ENCODE measurements at regions not wholly inside any gene's neighbourhood (a gene's known extent, or its start where the extent isn't known, plus 50 kb on each side); places are given as distances from the start of the nearest gene placed in this dataset.

GRCh38 chr3:64460141-64460730 is 227.6 kb downstream of the ADAMTS9 start:
- Mint-ChIP-seq H3K36me3 (ENCODE audit: insufficient read depth, unreplicated experiment) (no peaks in the 10 kb centered on the region), H3K9me3 (ENCODE audit: unreplicated experiment) (no peaks in the 10 kb centered on the region), H3K4me1 (ENCODE audit: insufficient read depth, unreplicated experiment) (no peaks in the 10 kb centered on the region), H3K27me3 (ENCODE audit: insufficient read depth, unreplicated experiment) (peaks cover 2% of the 10 kb centered on the region), H3K27ac (ENCODE audit: low read depth, unreplicated experiment) (no peak overlapping the region), H3K4me3 (ENCODE audit: unreplicated experiment) (no peak overlapping the region)
- ChIA-PET CTCF (interaction anchor here (0.8 to 1.2 kb wide), 2 partner anchors 16 to 430 kb away, joined by 4 to 7 read pairs; no protein-coding TSS in a partner anchor), POLR2A (interaction anchor here (0.9 kb wide), 1 partner anchor 436 kb away, joined by 3 read pairs; no protein-coding TSS in a partner anchor)
- TF ChIP-seq CTCF (IDR thresholded peaks at IDR 0.05; ENCODE audit: unreplicated experiment), result no peak
- no peak for DNase-seq (ENCODE audit: unreplicated experiment)
- intact Hi-C loops (cut with micrococcal nuclease), result no loop called here
- BruUV-seq (replicated peaks), result no TSS peak

- Mint-ChIP-seq H3K36me3 (ENCODE audit: insufficient read depth, unreplicated experiment) (no peaks in the 10 kb centered on the region), H3K27ac (ENCODE audit: low read depth, unreplicated experiment) (no peak overlapping the region), H3K27me3 (ENCODE audit: insufficient read depth, unreplicated experiment) (no peaks in the 10 kb centered on the region), H3K9me3 (ENCODE audit: unreplicated experiment) (no peaks in the 10 kb centered on the region), H3K4me1 (ENCODE audit: insufficient read depth, unreplicated experiment) (no peaks in the 10 kb centered on the region), H3K4me3 (ENCODE audit: unreplicated experiment) (no peak overlapping the region)
- no peak for TF ChIP-seq CTCF (IDR thresholded peaks at IDR 0.05; ENCODE audit: unreplicated experiment)
- DNase-seq (ENCODE audit: unreplicated experiment), result no peak
- ChIA-PET CTCF (interaction anchor here (1.2 kb wide), 1 partner anchor 436 kb away, joined by 4 read pairs; no protein-coding TSS in a partner anchor), POLR2A (interaction anchor here (0.9 kb wide), 1 partner anchor 436 kb away, joined by 3 read pairs; no protein-coding TSS in a partner anchor)
- intact Hi-C loops (cut with micrococcal nuclease), result no loop called here
- no TSS peak for BruUV-seq (replicated peaks)
These were observed 228.1 kb downstream of the ADAMTS9 start for GRCh38 chr3:64459711-64460110.

- no peak overlapping the region for H3K4me3 Mint-ChIP-seq (ENCODE audit: unreplicated experiment)
- POLR2A ChIA-PET, result no interaction called here
- H3K36me3 Mint-ChIP-seq (ENCODE audit: insufficient read depth, unreplicated experiment), result no peaks in the 10 kb centered on the region
- peaks cover 5% of the 10 kb centered on the region for H3K4me1 Mint-ChIP-seq (ENCODE audit: insufficient read depth, unreplicated experiment)
- TF ChIP-seq CTCF (IDR thresholded peaks at IDR 0.05; ENCODE audit: unreplicated experiment), result no peak
- H3K27me3 Mint-ChIP-seq (ENCODE audit: insufficient read depth, unreplicated experiment), result no peaks in the 10 kb centered on the region
- intact Hi-C loops (cut with micrococcal nuclease), result no loop called here
- no peaks in the 10 kb centered on the region for H3K9me3 Mint-ChIP-seq (ENCODE audit: unreplicated experiment)
- CTCF ChIA-PET, result interaction anchor here (0.7 to 1.5 kb wide), 2 partner anchors 27 to 453 kb away, joined by 4 to 7 read pairs; no protein-coding TSS in a partner anchor
- no TSS peak for BruUV-seq (replicated peaks)
- no peak overlapping the region for H3K27ac Mint-ChIP-seq (ENCODE audit: low read depth, unreplicated experiment)
- no peak for DNase-seq (ENCODE audit: unreplicated experiment)
These were observed 230.0 kb downstream of the ADAMTS9 start for GRCh38 chr3:64457811-64458210.

- H3K27me3 Mint-ChIP-seq (ENCODE audit: insufficient read depth, unreplicated experiment), result no peaks in the 10 kb centered on the region
- intact Hi-C loops (cut with micrococcal nuclease), result no loop called here
- no peak overlapping the region for H3K4me3 Mint-ChIP-seq (ENCODE audit: unreplicated experiment)
- ChIA-PET CTCF (interaction anchor here (0.6 to 1.5 kb wide), 3 partner anchors 10 to 28 kb away, joined by 3 to 7 read pairs (median 4); no protein-coding TSS in a partner anchor), POLR2A (no interaction called here)
- H3K36me3 Mint-ChIP-seq (ENCODE audit: insufficient read depth, unreplicated experiment), result no peaks in the 10 kb centered on the region
- BruUV-seq (replicated peaks), result no TSS peak
- H3K27ac Mint-ChIP-seq (ENCODE audit: low read depth, unreplicated experiment), result no peak overlapping the region
- H3K4me1 Mint-ChIP-seq (ENCODE audit: insufficient read depth, unreplicated experiment), result peaks cover 5% of the 10 kb centered on the region
- TF ChIP-seq CTCF (IDR thresholded peaks at IDR 0.05; ENCODE audit: unreplicated experiment), result no peak
- no peaks in the 10 kb centered on the region for H3K9me3 Mint-ChIP-seq (ENCODE audit: unreplicated experiment)
- peak; percentile 8 for DNase-seq (ENCODE audit: unreplicated experiment)
These were observed 231.1 kb downstream of the ADAMTS9 start for GRCh38 chr3:64456674-64457073.
